ENCODE measurements at regions not wholly inside any gene's neighbourhood (a gene's known extent, or its start where the extent isn't known, plus 50 kb on each side); places are given as distances from the start of the nearest gene placed in this dataset.

DNA sequence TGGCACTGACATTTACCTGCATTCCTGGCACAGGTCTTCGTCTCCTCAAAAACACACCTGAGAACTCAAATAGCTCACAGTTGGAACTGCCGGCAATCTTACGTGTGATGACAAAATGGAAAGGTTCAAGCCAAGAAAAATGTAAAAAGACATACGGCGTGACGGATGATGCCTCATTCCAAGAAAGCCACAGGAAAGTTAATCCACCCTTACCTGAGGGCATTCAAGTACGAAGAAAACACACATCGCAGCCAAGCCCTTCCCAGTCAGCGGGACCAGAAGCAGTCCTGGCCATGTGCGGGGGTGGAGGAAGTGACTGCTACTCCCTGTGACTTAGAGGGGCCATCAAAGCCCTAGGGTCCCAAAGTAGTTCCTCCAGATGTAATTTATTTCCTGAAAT lies 986.3 kb upstream of the CELF4 start:
- no peak for TF ChIP-seq EZH2 (IDR thresholded peaks at IDR 0.05; ENCODE audit: insufficient read depth, low read length)
- TF ChIP-seq, protein P1, sequence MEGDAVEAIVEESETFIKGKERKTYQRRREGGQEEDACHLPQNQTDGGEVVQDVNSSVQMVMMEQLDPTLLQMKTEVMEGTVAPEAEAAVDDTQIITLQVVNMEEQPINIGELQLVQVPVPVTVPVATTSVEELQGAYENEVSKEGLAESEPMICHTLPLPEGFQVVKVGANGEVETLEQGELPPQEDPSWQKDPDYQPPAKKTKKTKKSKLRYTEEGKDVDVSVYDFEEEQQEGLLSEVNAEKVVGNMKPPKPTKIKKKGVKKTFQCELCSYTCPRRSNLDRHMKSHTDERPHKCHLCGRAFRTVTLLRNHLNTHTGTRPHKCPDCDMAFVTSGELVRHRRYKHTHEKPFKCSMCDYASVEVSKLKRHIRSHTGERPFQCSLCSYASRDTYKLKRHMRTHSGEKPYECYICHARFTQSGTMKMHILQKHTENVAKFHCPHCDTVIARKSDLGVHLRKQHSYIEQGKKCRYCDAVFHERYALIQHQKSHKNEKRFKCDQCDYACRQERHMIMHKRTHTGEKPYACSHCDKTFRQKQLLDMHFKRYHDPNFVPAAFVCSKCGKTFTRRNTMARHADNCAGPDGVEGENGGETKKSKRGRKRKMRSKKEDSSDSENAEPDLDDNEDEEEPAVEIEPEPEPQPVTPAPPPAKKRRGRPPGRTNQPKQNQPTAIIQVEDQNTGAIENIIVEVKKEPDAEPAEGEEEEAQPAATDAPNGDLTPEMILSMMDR (IDR thresholded peaks at IDR 0.05; ENCODE audit: insufficient read depth, low read depth, low read length): no peak
